ENCODE measurements at regions not wholly inside any gene's neighbourhood (a gene's known extent, or its start where the extent isn't known, plus 50 kb on each side); places are given as distances from the start of the nearest gene placed in this dataset.
"Not testable (repeated sequence)": the region's sequence is repeated elsewhere in the genome, so short reads cannot be mapped to it uniquely, and the experiment has no call there.

GRCh38 chr5:25669645-25670401 is 1025.0 kb upstream of the CDH10 start:
- DNase-seq (ENCODE audit: low spot score): no peak
- H3K4me1 Mint-ChIP-seq (ENCODE audit: unreplicated experiment): no peaks in the 10 kb centered on the region
- no peak for TF ChIP-seq CTCF (IDR thresholded peaks at IDR 0.05; ENCODE audit: unreplicated experiment)
- H3K36me3 Mint-ChIP-seq (ENCODE audit: low read depth, unreplicated experiment): no peaks in the 10 kb centered on the region
- H3K27me3 Mint-ChIP-seq (ENCODE audit: unreplicated experiment): no peaks in the 10 kb centered on the region
- no peaks in the 10 kb centered on the region for H3K9me3 Mint-ChIP-seq (ENCODE audit: unreplicated experiment)
- no peak overlapping the region for H3K4me3 Mint-ChIP-seq (ENCODE audit: unreplicated experiment)
- H3K27ac Mint-ChIP-seq (ENCODE audit: unreplicated experiment): no peak overlapping the region

DNA sequence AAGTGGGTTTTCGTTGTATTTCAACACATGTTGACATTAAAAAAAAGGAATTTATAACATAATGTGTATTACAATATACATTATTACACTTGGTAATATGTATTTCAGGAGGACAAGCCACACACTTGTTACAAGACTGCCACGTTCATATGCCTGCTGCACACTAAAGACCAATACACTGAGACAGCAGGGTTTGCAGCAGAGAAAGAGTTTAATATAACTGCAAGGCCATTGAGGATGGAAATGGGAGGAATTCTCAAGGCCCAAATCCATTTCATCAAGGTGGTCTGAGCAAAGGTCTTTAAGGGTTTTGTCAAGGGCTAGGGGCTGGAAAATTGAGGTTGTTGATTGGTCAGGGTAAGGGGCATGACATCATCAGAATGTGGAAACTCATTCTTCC is 1017.8 kb upstream of the CDH10 start:
- Mint-ChIP-seq H3K4me3 (ENCODE audit: unreplicated experiment) (no peak overlapping the region), H3K27ac (ENCODE audit: unreplicated experiment) (no peak overlapping the region), H3K27me3 (ENCODE audit: unreplicated experiment) (no peaks in the 10 kb centered on the region), H3K4me1 (ENCODE audit: unreplicated experiment) (no peaks in the 10 kb centered on the region), H3K36me3 (ENCODE audit: low read depth, unreplicated experiment) (no peaks in the 10 kb centered on the region), H3K9me3 (ENCODE audit: unreplicated experiment) (no peaks in the 10 kb centered on the region)
- no peak for DNase-seq (ENCODE audit: low spot score)
- no peak for TF ChIP-seq CTCF (IDR thresholded peaks at IDR 0.05; ENCODE audit: unreplicated experiment)

DNA sequence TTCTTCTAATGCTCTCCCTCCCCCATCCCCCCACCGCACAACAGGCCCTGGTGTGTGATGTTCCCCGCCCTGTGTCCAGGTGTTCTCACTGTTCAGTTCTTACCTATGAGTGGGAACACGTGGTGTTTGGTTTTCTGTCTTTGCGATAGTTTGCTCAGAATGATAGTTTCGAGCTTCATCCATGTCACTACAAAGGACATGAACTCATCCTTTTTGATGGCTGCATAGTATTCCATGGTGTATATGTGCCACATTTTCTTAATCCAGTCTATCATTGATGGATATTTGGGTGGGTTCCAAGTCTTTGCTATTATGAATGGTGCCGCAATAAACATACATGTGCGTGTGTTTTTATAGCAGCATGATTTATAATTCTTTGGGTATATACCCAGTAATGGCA is 1005.5 kb upstream of the CDH10 start:
- not testable (repeated sequence) for H3K27me3 Mint-ChIP-seq (ENCODE audit: unreplicated experiment); H3K9me3 Mint-ChIP-seq (ENCODE audit: unreplicated experiment); H3K27ac Mint-ChIP-seq (ENCODE audit: unreplicated experiment); H3K4me1 Mint-ChIP-seq (ENCODE audit: unreplicated experiment); H3K4me3 Mint-ChIP-seq (ENCODE audit: unreplicated experiment); DNase-seq (ENCODE audit: low spot score); H3K36me3 Mint-ChIP-seq (ENCODE audit: low read depth, unreplicated experiment)

- Mint-ChIP-seq H3K9me3 (ENCODE audit: unreplicated experiment) (no peaks in the 10 kb centered on the region), H3K27ac (ENCODE audit: unreplicated experiment) (no peak overlapping the region), H3K4me3 (ENCODE audit: unreplicated experiment) (no peak overlapping the region), H3K36me3 (ENCODE audit: low read depth, unreplicated experiment) (no peaks in the 10 kb centered on the region), H3K4me1 (ENCODE audit: unreplicated experiment) (no peaks in the 10 kb centered on the region), H3K27me3 (ENCODE audit: unreplicated experiment) (no peaks in the 10 kb centered on the region)
- TF ChIP-seq CTCF (IDR thresholded peaks at IDR 0.05; ENCODE audit: unreplicated experiment): no peak
- DNase-seq (ENCODE audit: low spot score): no peak
Observed at GRCh38 chr5:25649628-25650265, 1005.0 kb upstream of the CDH10 start.

DNA sequence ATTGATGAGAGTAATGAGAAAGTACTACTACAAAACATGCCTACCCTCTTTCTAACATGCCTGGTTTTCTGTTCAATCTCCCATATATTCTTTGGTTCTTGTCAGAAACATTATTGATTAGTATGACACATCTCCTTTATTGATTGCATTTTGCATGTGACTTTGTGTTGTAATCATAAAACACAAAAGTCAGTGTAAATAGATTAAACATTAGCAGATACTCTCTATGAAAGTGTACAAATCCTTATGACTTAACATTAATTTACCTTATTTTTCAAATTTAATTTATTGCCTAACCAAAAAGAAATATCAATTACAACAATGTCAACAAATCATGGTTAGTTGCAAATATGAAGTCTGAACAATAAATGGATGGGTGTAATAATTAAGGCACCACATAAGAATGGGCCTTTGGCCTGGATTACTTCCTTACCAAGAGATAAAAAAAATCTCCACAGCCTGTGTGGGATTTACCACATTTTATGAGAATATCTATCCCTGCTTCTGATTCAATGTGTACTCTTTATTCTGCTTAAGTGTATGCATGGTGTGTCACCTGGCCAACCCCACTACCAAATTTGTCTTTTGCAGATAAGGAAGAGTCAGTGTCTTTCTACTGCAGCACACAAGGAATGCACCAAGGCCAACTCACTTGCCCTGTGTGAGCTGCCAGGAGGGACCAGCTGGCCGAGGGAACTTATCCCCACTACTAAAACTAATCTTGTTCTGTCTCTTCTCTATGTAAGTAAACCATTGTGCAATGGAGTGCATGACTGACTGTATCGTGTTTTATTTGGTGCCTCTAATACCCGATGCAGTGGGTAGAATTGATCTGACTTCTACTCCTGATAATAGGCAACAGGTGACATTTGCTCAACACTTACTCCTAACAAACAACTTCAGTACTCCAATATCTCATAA is 1001.9 kb upstream of the CDH10 start:
- Mint-ChIP-seq H3K27me3 (ENCODE audit: unreplicated experiment) (no peaks in the 10 kb centered on the region), H3K9me3 (ENCODE audit: unreplicated experiment) (no peaks in the 10 kb centered on the region)

More for the DNA sequence above, 1001.9 kb upstream of the CDH10 start:
- Mint-ChIP-seq H3K4me1 (ENCODE audit: unreplicated experiment) (no peaks in the 10 kb centered on the region), H3K27ac (ENCODE audit: unreplicated experiment) (no peak overlapping the region), H3K4me3 (ENCODE audit: unreplicated experiment) (no peak overlapping the region), H3K36me3 (ENCODE audit: low read depth, unreplicated experiment) (no peaks in the 10 kb centered on the region)
- DNase-seq (ENCODE audit: low spot score): no peak
- no peak for TF ChIP-seq CTCF (IDR thresholded peaks at IDR 0.05; ENCODE audit: unreplicated experiment)
